ENCODE measurements at regions not wholly inside any gene's neighbourhood (a gene's known extent, or its start where the extent isn't known, plus 50 kb on each side); places are given as distances from the start of the nearest gene placed in this dataset.

GRCh38 chr21:23249760-23250159, 2251.6 kb downstream of the NCAM2 start:
- ChIA-PET POLR2A (no interaction called here), CTCF (interaction anchor here (0.6 kb wide), 1 partner anchor 14 kb away, joined by 3 read pairs; no protein-coding TSS in a partner anchor)
- Histone ChIP-seq H3K4me3 (ENCODE audit: low read depth, low read length) (no peak overlapping the region), H3K4me1 (ENCODE audit: control insufficient read depth, insufficient read depth, low read length) (no peaks in the 10 kb centered on the region), H3K9me3 (ENCODE audit: control insufficient read depth, insufficient read depth, low read depth, low read length) (no peaks in the 10 kb centered on the region), H3K27ac (ENCODE audit: extremely low read depth, low read depth, low read length) (no peak overlapping the region), H3K36me3 (ENCODE audit: control insufficient read depth in 2 of 2, insufficient read depth in 1 of 2, low read length in 2 of 2) (no peaks in the 10 kb centered on the region)
- TF ChIP-seq ZNF514 (tag by site-specific recombination; IDR thresholded peaks at IDR 0.05) (no peak), ZFP37 (tag by site-specific recombination; IDR thresholded peaks at IDR 0.05) (no peak), ZNF837 (tag by site-specific recombination; IDR thresholded peaks at IDR 0.05) (no peak), ZNF175 (tag by site-specific recombination; IDR thresholded peaks at IDR 0.05) (no peak), HOXD13 (CRISPR knock-in tag; IDR thresholded peaks at IDR 0.05; ENCODE audit: borderline replicate concordance) (no peak), ZFP69B (tag by site-specific recombination; IDR thresholded peaks at IDR 0.05) (no peak), SCRT1 (tag by site-specific recombination; IDR thresholded peaks at IDR 0.05; ENCODE audit: borderline replicate concordance) (no peak), ZNF350 (tag by site-specific recombination; IDR thresholded peaks at IDR 0.05) (no peak), ZNF473 (tag by site-specific recombination; IDR thresholded peaks at IDR 0.05) (no peak), ZNF830 (tag by site-specific recombination; IDR thresholded peaks at IDR 0.05; ENCODE audit: low read depth) (no peak), ZNF707 (tag by site-specific recombination; IDR thresholded peaks at IDR 0.05) (no peak), PRDM2 (tag by site-specific recombination; IDR thresholded peaks at IDR 0.05; ENCODE audit: borderline replicate concordance) (no peak)

GRCh38 chr21:23247334-23247733, 2249.1 kb downstream of the NCAM2 start:
- Histone ChIP-seq H3K4me1 (ENCODE audit: control insufficient read depth, insufficient read depth, low read length) (no peaks in the 10 kb centered on the region), H3K36me3 (ENCODE audit: control insufficient read depth in 2 of 2, insufficient read depth in 1 of 2, low read length in 2 of 2) (no peaks in the 10 kb centered on the region), H3K9me3 (ENCODE audit: control insufficient read depth, insufficient read depth, low read depth, low read length) (no peaks in the 10 kb centered on the region), H3K4me3 (ENCODE audit: low read depth, low read length) (no peak overlapping the region), H3K27ac (ENCODE audit: extremely low read depth, low read depth, low read length) (no peak overlapping the region)
- POLR2A ChIA-PET, result no interaction called here
- TF ChIP-seq TRIM28 (IDR thresholded peaks at IDR 0.05; ENCODE audit: borderline replicate concordance, low read length) (no peak), HOXA7 (CRISPR knock-in tag; IDR thresholded peaks at IDR 0.05; ENCODE audit: borderline replicate concordance) (no peak), ZBTB49 (tag by site-specific recombination; IDR thresholded peaks at IDR 0.05; ENCODE audit: low read depth) (no peak), ZNF791 (tag by site-specific recombination; IDR thresholded peaks at IDR 0.05) (no peak), ZNF610 (tag by site-specific recombination; IDR thresholded peaks at IDR 0.05; ENCODE audit: borderline replicate concordance) (no peak), ZNF704 (tag by site-specific recombination; IDR thresholded peaks at IDR 0.05) (no peak)
- CTCF ChIA-PET, result no interaction called here

Measured in HEK293 (cell line).